ENCODE measurements at regions not wholly inside any gene's neighbourhood (a gene's known extent, or its start where the extent isn't known, plus 50 kb on each side); places are given as distances from the start of the nearest gene placed in this dataset.

GRCh38 chr9:25917731-25918362 lies 239.6 kb upstream of the TUSC1 start:
- TF ChIP-seq POLR2A (IDR thresholded peaks at IDR 0.05; ENCODE audit: extremely low read depth, insufficient read length) (no peak), MYC (IDR thresholded peaks at IDR 0.05; ENCODE audit: low read depth, low read length) (no peak), MAX (IDR thresholded peaks at IDR 0.05; ENCODE audit: low read depth, low read length) (no peak), CTCF (IDR thresholded peaks at IDR 0.05; ENCODE audit: low read depth, low read length) (no peak)
- DNase-seq (ENCODE audit: low read depth) = no peak
- H3K4me3 ChIP-seq (ENCODE audit: low read depth, low read length) = no peak overlapping the region

GRCh38 chr9:25913806-25914205 lies 235.6 kb upstream of the TUSC1 start:
- DNase-seq (ENCODE audit: low read depth) = no peak
- no peak overlapping the region for H3K4me3 ChIP-seq (ENCODE audit: low read depth, low read length)
- TF ChIP-seq MAX (IDR thresholded peaks at IDR 0.05; ENCODE audit: low read depth, low read length) (no peak), POLR2A (IDR thresholded peaks at IDR 0.05; ENCODE audit: extremely low read depth, insufficient read length) (no peak), CTCF (IDR thresholded peaks at IDR 0.05; ENCODE audit: low read depth, low read length) (no peak), MYC (IDR thresholded peaks at IDR 0.05; ENCODE audit: low read depth, low read length) (no peak)

GRCh38 chr9:25904701-25905100 lies 226.5 kb upstream of the TUSC1 start:
- no peak for DNase-seq (ENCODE audit: low read depth)
- no peak for TF ChIP-seq POLR2A (IDR thresholded peaks at IDR 0.05; ENCODE audit: extremely low read depth, insufficient read length)
- TF ChIP-seq CTCF (IDR thresholded peaks at IDR 0.05; ENCODE audit: low read depth, low read length) = no peak
- no peak overlapping the region for H3K4me3 ChIP-seq (ENCODE audit: low read depth, low read length)

DNA sequence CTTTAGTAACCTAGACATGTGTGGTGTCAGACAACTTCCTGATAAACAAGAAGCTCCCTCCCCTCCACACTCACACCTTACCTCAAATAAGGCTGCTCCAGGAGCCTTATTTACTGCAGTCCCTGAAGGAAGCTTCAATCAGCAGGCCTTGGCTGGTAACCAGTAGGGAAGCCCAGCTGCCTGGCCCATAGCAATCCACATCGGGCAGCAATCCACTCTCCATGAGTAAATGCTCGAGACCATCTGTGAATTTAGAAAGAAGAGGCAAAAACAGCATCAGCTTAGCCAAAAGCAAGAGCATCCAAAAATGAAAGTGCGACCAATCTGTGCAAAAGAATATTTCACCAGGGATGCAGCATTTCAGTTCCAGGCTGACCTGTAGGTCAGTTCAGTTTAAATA lies 213.3 kb upstream of the TUSC1 start:
- no peak overlapping the region for H3K4me3 ChIP-seq (ENCODE audit: low read depth, low read length)
- no peak for TF ChIP-seq POLR2A (IDR thresholded peaks at IDR 0.05; ENCODE audit: extremely low read depth, insufficient read length)
- no peak for TF ChIP-seq MYC (IDR thresholded peaks at IDR 0.05; ENCODE audit: low read depth, low read length)
- no peak for TF ChIP-seq MAX (IDR thresholded peaks at IDR 0.05; ENCODE audit: low read depth, low read length)
- TF ChIP-seq CTCF (IDR thresholded peaks at IDR 0.05; ENCODE audit: low read depth, low read length) = no peak
- no peak for DNase-seq (ENCODE audit: low read depth)

DNA sequence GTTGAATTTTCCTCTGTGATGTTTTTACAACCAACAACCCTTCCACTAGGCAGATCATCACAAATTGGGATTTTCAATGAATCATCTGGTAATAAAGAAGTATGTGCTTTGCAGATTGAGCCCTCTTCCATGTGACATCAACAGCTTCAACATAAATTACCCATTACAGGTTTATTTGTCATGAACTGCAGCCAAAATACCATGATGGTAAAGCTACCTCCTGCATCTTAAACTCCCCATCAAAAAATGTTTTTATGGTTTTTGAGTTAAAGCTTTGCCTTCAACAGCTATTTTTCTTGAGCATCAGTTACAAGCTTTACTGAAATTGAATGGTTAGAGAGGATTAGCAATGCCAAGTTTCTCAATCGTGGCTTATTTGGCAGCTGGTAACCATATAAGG lies 211.4 kb upstream of the TUSC1 start:
- H3K4me3 ChIP-seq (ENCODE audit: low read depth, low read length) = no peak overlapping the region
- no peak for TF ChIP-seq CTCF (IDR thresholded peaks at IDR 0.05; ENCODE audit: low read depth, low read length)
- no peak for TF ChIP-seq MYC (IDR thresholded peaks at IDR 0.05; ENCODE audit: low read depth, low read length)
- no peak for TF ChIP-seq MAX (IDR thresholded peaks at IDR 0.05; ENCODE audit: low read depth, low read length)
- TF ChIP-seq POLR2A (IDR thresholded peaks at IDR 0.05; ENCODE audit: extremely low read depth, insufficient read length) = no peak
- DNase-seq (ENCODE audit: low read depth) = no peak

GRCh38 chr9:25876248-25876647 lies 198.0 kb upstream of the TUSC1 start:
- H3K4me3 ChIP-seq (ENCODE audit: low read depth, low read length) = no peak overlapping the region
- no peak for DNase-seq (ENCODE audit: low read depth)
- TF ChIP-seq MYC (IDR thresholded peaks at IDR 0.05; ENCODE audit: low read depth, low read length) (no peak), CTCF (IDR thresholded peaks at IDR 0.05; ENCODE audit: low read depth, low read length) (no peak), POLR2A (IDR thresholded peaks at IDR 0.05; ENCODE audit: extremely low read depth, insufficient read length) (no peak), MAX (IDR thresholded peaks at IDR 0.05; ENCODE audit: low read depth, low read length) (no peak)
